Activated gamma-delta T cell treated with Interleukin-2 at 50 U/mL for 16 hours (primary cell): ENCODE measurements at regions not wholly inside any gene's neighbourhood (a gene's known extent, or its start where the extent isn't known, plus 50 kb on each side); places are given as distances from the start of the nearest gene placed in this dataset.

Experiments
- DNase-seq: peaks from one replicate; pipeline ENCODE4 v3.0.0-alpha.2; 2020

DNA sequence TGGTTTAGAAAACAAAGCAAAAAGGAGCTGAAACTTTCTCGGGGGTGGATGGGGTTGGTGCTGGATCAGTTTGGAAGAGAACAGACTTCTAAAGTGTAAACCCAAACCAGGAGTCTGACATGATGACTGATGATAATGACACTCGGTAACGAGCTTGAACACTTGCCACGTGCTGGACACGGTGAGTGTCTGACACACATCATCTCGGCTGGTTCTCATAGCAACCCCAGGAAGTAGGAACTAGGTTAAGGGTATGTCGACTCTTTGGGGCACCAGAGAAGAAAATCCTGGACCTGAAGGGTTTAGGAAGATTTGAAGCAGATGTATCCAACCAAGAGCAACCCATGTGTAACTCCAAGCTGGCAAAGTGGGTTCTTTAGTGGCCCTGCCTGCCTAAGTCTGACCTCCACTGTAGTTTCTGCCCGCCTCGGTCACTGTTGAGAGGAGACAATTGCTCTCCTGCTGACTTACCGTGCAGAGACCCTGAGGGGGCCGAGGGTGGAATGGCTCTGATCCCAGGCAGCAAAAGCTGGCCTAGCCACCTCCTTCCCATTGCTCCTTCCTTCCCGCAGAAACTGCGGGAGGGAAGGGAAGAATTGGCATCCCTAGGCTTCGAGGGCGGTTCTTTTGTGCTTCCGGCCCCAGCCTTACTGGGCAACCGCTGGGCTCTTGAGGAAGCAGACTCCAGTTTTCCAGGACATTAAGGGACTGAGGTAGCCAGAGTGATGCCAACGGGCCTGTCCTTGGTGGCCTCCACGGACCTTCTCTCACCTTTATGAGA is 156.0 kb downstream of the TOMM20 start:
- no peak for DNase-seq

DNA sequence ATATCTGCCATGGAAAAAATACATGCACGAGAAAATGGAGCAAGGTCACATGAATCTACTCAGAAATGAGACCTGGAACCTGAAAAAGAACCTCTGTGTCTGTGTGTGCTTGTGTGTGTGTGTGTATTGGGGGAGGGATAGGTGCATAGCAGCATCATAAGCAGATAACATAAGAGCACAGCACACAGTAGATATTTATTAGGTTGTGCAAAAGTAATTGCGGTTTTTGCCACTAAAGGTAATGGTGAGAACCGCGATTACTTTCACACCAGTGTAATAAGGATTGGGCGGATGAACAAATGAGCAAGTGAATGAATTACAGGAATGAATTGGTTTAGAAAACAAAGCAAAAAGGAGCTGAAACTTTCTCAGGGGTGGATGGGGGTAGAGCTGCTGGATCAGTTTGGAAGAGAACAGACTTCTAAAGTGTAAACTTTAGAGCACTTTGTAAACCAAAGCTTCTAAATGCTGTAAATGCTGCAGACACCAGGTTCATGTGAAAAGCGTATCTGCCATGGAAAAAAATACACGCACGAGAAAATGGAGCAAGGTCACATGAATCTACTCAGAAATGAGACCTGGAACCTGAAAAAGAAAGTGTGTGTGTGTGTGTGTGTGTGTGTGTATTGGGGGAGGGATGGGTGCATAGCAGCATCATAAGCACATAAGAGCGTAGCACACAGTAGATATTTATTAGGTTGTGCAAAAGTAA is 156.9 kb downstream of the TOMM20 start:
- no peak for DNase-seq

DNA sequence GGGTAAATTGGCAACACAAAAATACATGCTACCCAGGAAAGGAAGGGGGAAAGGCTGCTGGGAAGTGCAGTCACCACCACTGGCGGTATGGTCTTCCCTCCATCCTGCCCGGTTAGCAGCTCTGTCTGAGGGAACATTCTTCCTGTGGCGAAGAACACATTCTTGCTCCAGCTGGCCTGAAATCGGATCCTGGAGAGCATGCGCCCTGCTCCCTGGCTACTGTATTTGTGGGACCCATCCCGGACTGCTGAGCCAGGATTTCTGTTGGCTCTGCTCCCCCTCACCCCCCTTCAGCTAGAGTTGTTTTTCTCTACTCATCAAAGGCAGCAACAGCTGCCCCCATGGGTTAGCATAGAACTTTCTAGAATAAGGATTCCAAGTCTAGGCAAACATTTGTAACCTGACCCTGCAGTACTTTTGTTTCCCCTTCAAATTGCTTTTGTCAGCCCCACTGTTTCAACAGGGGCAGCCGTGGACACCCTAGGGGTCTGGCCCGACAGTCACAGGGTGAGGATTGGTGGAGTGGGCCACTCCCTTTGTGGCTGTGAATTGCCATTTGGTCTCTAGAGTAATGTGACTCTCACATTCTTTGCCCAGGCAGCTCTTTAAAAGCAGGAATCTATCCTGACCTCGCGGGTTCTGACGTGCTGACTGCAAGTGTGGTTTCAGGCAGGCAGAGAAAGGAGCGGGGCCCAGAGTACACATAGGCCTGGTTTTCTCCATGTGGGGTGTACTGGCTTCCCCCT is 157.7 kb downstream of the TOMM20 start:
- DNase-seq, result no peak

DNA sequence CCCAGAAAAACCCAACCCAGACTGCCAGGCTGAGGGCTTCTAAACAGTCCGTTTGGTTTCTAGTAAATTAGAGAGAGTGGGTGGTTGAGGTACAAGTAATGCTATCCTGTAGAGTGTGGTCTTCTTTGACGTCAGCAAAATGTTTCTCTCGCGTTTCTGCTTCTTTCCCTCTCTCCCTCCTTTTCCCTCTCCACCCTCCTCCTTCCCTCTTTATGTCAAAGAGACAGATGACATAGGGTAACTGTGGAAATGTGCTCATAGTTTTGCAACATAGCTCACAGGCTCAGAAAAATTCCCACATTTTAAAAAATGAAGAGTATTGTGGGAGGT is 158.3 kb downstream of the TOMM20 start:
- no peak for DNase-seq

DNA sequence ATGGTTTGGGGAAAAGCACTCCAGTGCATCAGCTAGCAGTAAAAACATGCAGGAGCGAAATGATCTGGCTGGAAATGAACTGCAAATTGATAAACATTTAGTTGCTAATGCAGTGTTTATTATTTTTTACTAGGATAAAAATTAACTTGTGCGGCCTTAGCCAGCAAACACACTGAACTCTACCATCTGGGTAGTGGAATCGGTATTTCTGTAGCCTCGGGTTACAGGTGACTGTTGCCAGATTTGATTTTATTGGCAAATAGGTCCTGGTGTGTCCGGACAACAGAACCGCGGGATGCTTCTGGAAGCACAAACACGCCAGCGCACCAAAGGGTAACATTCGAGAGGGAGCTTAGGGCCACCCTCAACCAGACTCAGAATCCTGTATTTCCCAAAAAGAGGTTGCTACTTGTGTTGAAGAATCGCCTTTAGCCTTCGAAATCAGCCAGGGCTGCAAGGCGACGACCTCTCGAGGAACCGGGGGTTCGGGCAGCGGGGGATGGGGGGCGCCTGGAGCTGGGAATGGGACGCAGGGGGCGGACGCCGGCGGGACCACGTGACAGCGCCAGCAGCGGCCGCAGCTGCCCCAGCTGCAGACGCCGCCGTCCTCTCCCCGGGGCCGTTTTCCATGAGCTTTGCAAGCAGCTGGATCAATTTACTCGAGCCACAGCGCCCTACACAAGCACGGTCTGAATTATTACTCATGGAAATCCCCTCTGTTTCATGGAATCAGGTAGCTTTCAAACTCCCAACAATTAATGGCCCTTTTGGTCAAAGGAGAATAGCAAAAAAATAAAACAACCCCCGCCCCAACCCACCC is 158.8 kb downstream of the TOMM20 start:
- no peak for DNase-seq

DNA sequence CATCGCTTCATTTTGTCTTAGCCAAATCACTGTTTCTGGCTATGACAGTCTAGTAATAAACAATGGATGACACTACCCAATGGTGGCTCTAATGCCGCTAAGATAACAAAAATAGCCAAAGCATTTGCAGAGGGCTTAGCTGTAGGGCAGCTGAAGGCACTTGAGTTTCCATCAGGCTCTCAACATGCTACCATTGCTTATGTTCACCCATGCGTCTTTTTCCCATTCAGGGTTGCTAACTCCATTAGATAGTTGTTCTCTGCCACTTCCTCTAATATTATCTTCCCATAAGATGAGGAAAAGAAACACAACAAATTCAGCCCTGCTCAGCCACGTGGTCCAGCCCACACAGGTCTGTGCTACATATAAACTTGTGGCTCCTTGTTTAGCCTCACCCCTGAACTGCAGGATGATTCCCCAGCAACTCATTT is 159.6 kb downstream of the TOMM20 start:
- DNase-seq, result no peak

- no peak for DNase-seq
These were observed 160.2 kb downstream of the TOMM20 start for GRCh38 chr1:234968451-234968850.

- no peak for DNase-seq
These were observed 161.5 kb downstream of the TOMM20 start for GRCh38 chr1:234967121-234967520.

DNA sequence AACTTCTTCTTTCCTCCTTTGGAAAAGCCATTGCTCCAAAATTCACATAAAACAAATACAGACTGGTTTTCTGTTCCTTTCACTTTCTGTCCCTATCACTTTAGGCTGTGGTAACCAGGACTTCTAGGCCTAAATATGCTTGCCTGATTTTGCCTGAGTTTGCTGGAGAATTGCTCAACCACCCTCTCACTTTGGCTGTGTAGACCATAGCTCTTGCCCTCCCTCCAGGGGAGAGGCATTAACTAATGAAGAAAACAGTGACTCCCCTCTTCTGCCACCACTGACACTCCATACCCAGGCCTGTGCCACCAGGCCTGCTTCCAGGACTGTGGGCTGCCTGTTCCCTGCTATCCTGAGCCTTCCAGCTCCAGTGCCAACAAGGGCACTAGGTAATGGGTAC is 163.5 kb downstream of the TOMM20 start:
- DNase-seq, result no peak

- no peak for DNase-seq
These were observed 164.5 kb downstream of the TOMM20 start for GRCh38 chr1:234963904-234964702.

GRCh38 chr1:234963180-234963903 is 165.3 kb downstream of the TOMM20 start:
- peak; percentile 82 for DNase-seq

DNA sequence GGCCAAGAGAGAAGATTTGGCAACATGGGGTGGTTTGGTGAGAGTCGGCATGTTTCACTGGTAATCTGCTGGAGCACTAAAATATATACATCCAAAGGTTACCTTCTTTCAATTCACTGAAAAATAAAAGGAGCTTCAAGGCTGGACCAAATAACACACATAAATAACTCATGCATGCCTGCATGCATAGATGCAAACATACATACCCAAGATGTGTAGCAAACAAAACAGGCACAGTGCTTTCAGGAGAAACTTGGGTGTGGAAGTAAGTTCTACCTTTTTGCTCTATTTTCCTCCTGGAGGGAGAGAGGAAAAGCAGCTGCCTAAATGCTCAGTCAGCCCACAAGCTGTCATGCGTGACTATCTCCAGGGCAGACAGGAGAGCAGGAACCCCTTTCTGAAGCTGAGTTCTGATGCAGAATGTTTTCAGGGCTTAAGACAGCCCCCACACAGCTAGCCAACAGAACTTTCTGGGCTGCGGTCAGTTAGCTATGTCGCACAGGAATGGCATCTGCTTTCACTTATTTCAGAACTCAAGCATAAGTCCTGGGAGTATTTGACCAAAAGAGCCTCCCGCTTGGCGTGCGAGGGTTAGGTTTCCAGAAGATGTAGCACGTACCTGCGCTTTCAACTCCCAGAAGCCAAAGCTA is 166.2 kb downstream of the TOMM20 start:
- no peak for DNase-seq

DNA sequence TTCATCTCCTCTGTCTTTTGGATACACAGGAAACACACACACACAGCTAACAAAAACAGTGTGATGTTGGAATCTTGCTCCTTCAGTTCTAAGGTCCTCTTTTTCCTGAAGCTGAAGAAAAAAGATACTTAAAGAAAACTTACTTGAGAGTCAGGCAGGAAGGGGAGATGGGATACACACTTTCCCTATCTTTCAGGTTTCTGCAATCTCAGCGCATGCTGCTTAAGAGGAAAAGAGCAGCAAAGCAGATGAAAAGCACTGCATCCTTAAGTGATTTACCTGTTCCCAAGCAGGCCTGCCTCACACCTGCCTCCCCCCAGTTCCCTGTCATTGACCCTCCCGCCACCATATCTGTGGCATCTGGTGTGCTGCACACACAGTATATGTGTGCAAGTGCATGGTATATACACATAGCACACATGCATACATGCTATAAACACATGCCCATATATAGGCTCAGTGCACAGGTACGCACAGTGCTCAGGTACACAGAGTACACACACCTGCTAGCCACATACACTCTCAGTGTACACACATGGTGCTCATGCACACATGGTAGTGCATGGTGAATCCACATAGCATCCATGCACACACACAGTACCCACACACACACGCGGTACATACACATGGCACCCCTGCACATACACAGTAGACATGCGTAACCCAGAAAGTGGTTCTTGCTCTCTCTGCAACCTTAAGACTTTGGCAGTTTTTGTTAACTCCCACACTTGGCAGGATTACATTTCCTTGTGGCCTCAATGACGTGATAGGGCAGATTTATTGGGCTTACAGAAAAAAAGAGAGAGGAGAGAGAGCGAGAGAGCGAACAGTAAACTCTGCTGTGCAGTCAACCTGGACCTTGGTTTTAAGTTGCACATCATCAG is 166.9 kb downstream of the TOMM20 start:
- no peak for DNase-seq

DNA sequence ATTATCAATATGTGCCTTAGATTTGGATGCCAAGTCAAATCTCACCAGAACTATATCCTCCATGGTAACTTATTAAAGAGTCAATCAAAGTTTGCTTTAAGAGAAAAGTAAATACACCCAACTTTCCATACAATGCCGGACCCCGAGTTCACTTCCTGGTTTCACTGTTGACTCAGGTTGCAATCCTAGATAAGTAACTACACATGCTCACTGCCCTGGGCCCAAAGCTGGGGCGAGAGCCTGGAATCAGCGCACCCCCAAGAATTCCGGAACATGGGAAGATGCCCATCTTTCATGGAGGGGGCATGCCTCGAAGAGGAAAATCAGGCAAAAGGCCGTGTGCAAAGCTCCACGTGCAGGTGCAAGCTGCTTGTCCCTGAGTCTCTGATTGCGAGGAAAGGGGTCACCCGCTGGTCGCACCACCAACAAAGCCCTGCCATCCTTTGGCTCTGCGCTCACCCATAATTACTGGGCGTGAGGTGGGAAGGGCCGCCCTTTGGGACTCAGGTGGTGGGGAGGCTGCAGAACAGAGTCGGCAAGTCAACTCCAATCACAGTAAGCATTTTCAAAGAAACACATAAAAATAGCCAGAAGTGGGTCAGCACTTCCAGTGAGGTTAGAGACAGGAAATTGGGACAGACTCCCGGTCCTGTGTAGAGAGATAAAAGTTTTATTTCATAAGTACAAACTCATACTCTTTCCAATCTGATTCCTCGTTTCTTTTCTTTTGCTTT is 167.7 kb downstream of the TOMM20 start:
- DNase-seq, result no peak

DNA sequence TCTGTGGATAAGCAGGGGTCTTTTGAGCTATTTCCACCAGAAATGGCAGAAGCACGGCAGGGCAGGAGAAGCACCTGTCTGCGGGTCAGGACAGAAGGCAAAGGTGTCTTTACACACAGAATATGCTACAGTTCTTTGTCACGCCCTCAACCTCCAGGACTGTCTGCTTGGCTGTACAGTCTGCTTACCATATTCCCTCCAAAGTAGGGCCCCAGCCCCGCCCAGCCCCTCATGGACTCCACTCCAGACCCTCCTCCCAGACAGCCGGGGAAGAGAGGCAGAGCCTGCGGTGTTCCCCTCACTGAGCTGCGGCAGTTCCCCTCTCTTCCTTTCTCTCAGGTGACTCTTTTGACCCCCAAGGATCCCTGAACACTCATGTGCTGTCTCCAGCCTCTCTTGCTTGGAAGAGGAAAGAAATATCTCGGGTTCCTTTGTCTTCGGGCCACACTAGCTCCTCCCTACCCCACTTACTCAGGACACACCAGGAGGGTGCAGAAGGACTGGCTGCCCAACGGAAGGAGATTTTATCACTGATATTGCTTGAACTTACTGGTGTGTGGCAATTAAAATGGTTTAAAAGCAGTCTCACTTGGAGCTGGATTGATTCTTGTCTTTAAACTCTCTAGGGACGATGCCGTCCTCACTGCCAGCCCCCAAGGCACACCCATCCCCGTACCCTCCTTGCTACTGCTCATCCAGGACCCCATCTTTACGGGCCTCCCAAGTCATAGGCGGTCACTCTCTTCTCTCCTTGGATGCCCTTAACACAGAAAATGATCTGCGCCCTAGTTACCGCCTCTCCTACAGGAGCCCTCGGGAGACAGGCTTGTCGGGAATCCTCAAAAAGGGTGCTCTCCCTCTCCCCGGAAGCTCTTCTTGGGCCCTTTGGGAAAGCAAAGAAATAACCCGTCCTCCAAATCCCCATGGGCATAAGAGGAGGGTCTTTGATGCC is 169.7 kb downstream of the TOMM20 start:
- DNase-seq, result no peak

- DNase-seq, result no peak
These were observed 170.5 kb downstream of the TOMM20 start for GRCh38 chr1:234958066-234958705.

DNA sequence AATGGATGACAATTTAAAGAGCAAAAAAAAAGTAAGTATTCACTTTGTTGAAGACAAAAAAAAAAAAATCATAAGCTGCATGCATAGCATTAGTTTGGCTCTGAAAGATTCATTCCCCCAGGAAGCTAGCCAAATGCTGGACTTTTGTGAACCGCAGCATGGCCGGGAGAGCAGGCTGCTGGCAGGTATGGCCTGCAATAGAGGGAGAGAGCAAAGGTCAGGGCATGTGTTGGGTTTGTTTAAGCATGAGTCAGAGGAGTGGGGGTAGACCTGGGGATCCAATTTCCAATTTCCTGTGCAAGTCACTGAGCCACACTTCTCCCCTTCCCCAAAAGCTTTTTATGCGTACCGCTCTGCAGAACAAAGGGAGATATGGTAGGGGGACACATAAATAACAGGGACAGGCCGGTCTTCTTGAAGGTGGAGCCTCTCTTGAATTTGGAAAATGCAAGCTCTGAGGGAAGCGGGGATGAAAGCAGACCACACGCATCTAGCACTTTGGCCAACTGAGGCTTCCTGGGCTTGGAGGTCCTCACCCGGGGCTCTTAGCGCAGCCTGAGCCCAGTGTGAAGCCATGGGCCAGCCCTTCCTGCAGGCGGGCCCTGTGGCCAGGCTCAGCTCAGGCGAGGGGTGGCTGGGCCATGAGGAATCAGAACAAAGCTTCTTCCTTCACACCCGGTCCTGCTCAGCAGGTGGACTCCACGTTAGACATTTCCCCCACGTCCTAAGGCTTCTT is 171.1 kb downstream of the TOMM20 start:
- DNase-seq, result no peak
